ENCODE measurements at regions not wholly inside any gene's neighbourhood (a gene's known extent, or its start where the extent isn't known, plus 50 kb on each side); places are given as distances from the start of the nearest gene placed in this dataset.

GRCh38 chr10:44857363-44858016, 53.6 kb upstream of the TMEM72 start:
- Histone ChIP-seq H3K9me3 (ENCODE audit: low read depth) (no peaks in the 10 kb centered on the region), H3K9me2 (ENCODE audit: insufficient read depth) (no peaks in the 10 kb centered on the region), H3K4me2 (ENCODE audit: unreplicated experiment) (no peak overlapping the region), H3K27ac (no peak overlapping the region), H3K79me2 (ENCODE audit: insufficient read depth) (no peaks in the 10 kb centered on the region), H4K20me1 (ENCODE audit: insufficient read depth) (no peaks in the 10 kb centered on the region), H3F3A (ENCODE audit: insufficient read depth) (0 out of 2 replicates have a peak, but pooled peaks cover 4% of the 10 kb centered on the region), H3K27me3 (replicated peaks; ENCODE audit: insufficient read depth) (no peaks in the 10 kb centered on the region), H3K9ac (no peak overlapping the region), H3K4me1 (ENCODE audit: insufficient read depth) (peaks cover 23% of the 10 kb centered on the region), H3K36me3 (ENCODE audit: low read depth) (no peaks in the 10 kb centered on the region), H2AFZ (no peak overlapping the region), H3K4me3 (no peak overlapping the region)
- 41 to 43% methylated on average over 9 of the region's 9 CpGs for WGBS, 2 experiments (ENCODE audit: low coverage in 1 of 2, low lambda C conversion rate in 2 of 2, missing lambda C conversion rate in 2 of 2)
- in situ Hi-C loops (cut with MboI) = loop anchor here (10.0 to 25.0 kb wide), 2 partner anchors 473 to 795 kb away; partner anchors contain the start of gene CXCL12
- TF ChIP-seq EZH2phosphoT487 (IDR thresholded peaks at IDR 0.05; ENCODE audit: insufficient read depth, low read depth) (no peak), EZH2 (IDR thresholded peaks at IDR 0.05; ENCODE audit: insufficient read depth, poor library complexity, severe bottlenecking) (no peak)
- peak; percentile 81 for DNase-seq

GRCh38 chr10:44858017-44858371, 53.1 kb upstream of the TMEM72 start:
- Histone ChIP-seq H3K79me2 (ENCODE audit: insufficient read depth) (no peaks in the 10 kb centered on the region), H4K20me1 (ENCODE audit: insufficient read depth) (no peaks in the 10 kb centered on the region), H3K36me3 (ENCODE audit: low read depth) (no peaks in the 10 kb centered on the region), H3K4me1 (ENCODE audit: insufficient read depth) (peaks cover 27% of the 10 kb centered on the region), H3K27me3 (replicated peaks; ENCODE audit: insufficient read depth) (no peaks in the 10 kb centered on the region), H3K27ac (no peak overlapping the region), H3K9ac (no peak overlapping the region), H3K9me3 (ENCODE audit: low read depth) (no peaks in the 10 kb centered on the region), H3K4me2 (ENCODE audit: unreplicated experiment) (no peak overlapping the region), H3K9me2 (ENCODE audit: insufficient read depth) (no peaks in the 10 kb centered on the region), H3F3A (ENCODE audit: insufficient read depth) (peaks cover 5% of the 10 kb centered on the region; the same call in 1 of the 2 replicates), H2AFZ (no peak overlapping the region), H3K4me3 (no peak overlapping the region)
- TF ChIP-seq EZH2 (IDR thresholded peaks at IDR 0.05; ENCODE audit: insufficient read depth, poor library complexity, severe bottlenecking) = no peak
- no peak for TF ChIP-seq EZH2phosphoT487 (IDR thresholded peaks at IDR 0.05; ENCODE audit: insufficient read depth, low read depth)
- in situ Hi-C loops (cut with MboI) = loop anchor here (10.0 to 25.0 kb wide), 2 partner anchors 473 to 796 kb away; partner anchors contain the start of gene CXCL12
- WGBS, 2 experiments (ENCODE audit: low coverage in 1 of 2, low lambda C conversion rate in 2 of 2, missing lambda C conversion rate in 2 of 2) = 73 to 74% methylated on average over 5 of the region's 5 CpGs
- DNase-seq = no peak

GRCh38 chr10:44858988-44859387, 52.1 kb upstream of the TMEM72 start:
- no peaks in the 10 kb centered on the region for H4K20me1 ChIP-seq (ENCODE audit: insufficient read depth)
- no peaks in the 10 kb centered on the region for H3K79me2 ChIP-seq (ENCODE audit: insufficient read depth)
- H3K36me3 ChIP-seq (ENCODE audit: low read depth) = no peaks in the 10 kb centered on the region
- H3K4me1 ChIP-seq (ENCODE audit: insufficient read depth) = peaks cover 37% of the 10 kb centered on the region
- no peak overlapping the region for H3K9ac ChIP-seq
- no peak overlapping the region for H3K4me3 ChIP-seq
- peak; percentile 24 for DNase-seq
- no peak overlapping the region for H3K27ac ChIP-seq
- in situ Hi-C loops (cut with MboI) = loop anchor here (10.0 to 25.0 kb wide), 2 partner anchors 474 to 797 kb away; partner anchors contain the start of gene CXCL12
- no peak overlapping the region for H3K4me2 ChIP-seq (ENCODE audit: unreplicated experiment)
- no peak overlapping the region for H2AFZ ChIP-seq
- H3K9me2 ChIP-seq (ENCODE audit: insufficient read depth) = no peaks in the 10 kb centered on the region
- H3F3A ChIP-seq (ENCODE audit: insufficient read depth) = peaks cover 15% of the 10 kb centered on the region
- TF ChIP-seq EZH2 (IDR thresholded peaks at IDR 0.05; ENCODE audit: insufficient read depth, poor library complexity, severe bottlenecking) (no peak), EZH2phosphoT487 (IDR thresholded peaks at IDR 0.05; ENCODE audit: insufficient read depth, low read depth) (no peak)
- no peaks in the 10 kb centered on the region for H3K9me3 ChIP-seq (ENCODE audit: low read depth)
- no peaks in the 10 kb centered on the region for H3K27me3 ChIP-seq (replicated peaks; ENCODE audit: insufficient read depth)

DNA sequence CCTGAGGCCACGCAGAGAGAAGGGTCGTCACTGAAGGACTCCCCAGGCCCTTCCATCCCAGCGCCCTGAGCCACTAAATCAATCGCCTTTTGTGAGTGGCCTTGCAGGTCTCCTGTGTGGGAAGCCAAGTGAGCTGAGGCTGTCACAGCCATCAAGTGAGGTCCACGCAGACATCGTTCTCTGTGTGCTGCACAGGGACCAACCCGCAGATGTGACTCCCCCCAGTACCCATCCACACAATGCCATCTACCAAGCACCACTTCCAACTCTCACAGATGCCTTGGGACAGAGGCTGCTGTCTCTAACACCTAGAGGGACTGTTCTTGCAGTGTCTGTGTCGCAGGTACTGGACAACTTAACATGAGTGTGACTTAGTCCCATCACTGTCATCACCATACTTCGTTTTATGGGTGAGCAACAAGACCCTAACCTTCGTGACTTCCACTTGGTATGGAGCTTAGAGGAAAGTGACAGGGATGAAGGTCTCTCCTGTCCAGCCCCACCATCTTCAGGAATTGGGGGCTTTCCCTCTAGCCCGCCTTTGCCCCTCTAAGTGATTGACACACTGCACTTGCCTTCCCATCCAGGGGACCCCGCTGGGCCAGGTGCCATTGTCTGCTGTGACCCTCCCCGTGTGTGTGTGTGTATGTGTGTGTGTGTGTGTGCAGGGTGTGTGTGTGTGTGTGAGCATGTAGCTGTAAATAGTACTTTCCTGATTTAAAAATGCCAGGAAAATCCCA, 51.4 kb upstream of the TMEM72 start:
- Histone ChIP-seq H3K9me2 (ENCODE audit: insufficient read depth) (no peaks in the 10 kb centered on the region), H3K36me3 (ENCODE audit: low read depth) (no peaks in the 10 kb centered on the region), H3F3A (ENCODE audit: insufficient read depth) (peaks cover 21% of the 10 kb centered on the region), H3K4me1 (ENCODE audit: insufficient read depth) (peaks cover 40% of the 10 kb centered on the region), H3K4me2 (ENCODE audit: unreplicated experiment) (no peak overlapping the region), H3K79me2 (ENCODE audit: insufficient read depth) (no peaks in the 10 kb centered on the region), H3K9me3 (ENCODE audit: low read depth) (no peaks in the 10 kb centered on the region), H3K9ac (no peak overlapping the region), H3K27me3 (replicated peaks; ENCODE audit: insufficient read depth) (no peaks in the 10 kb centered on the region), H3K27ac (no peak overlapping the region), H4K20me1 (ENCODE audit: insufficient read depth) (no peaks in the 10 kb centered on the region), H3K4me3 (no peak overlapping the region), H2AFZ (no peak overlapping the region)
- no peak for DNase-seq
- in situ Hi-C loops (cut with MboI) = loop anchor here (10.0 to 25.0 kb wide), 3 partner anchors 475 to 1185 kb away; partner anchors contain the start of gene CXCL12
- 94 to 96% methylated on average over 12 to 13 of the region's 13 CpGs for WGBS, 2 experiments (ENCODE audit: low coverage in 1 of 2, low lambda C conversion rate in 2 of 2, missing lambda C conversion rate in 2 of 2)
- no peak for TF ChIP-seq EZH2 (IDR thresholded peaks at IDR 0.05; ENCODE audit: insufficient read depth, poor library complexity, severe bottlenecking)
